Jurkat, Clone E6-1 (cell line): ENCODE measurements at regions not wholly inside any gene's neighbourhood (a gene's known extent, or its start where the extent isn't known, plus 50 kb on each side); places are given as distances from the start of the nearest gene placed in this dataset.

Experiments used
- DNase-seq: peaks from one replicate; pipeline ENCODE4 v3.0.0-alpha.2; 2011; ENCODE audit warnings: low read depth, low spot score
- H3K4me3 ChIP-seq: 2 replicates; pipeline ENCODE4 v1.5.1; 2011; ENCODE audit warnings: mild to moderate bottlenecking, low read length, control low read depth, moderate library complexity

GRCh38 chr6:71499667-71500066 lies 211.1 kb downstream of the OGFRL1 start:
- no peak overlapping the region for H3K4me3 ChIP-seq
- no peak for DNase-seq

- H3K4me3 ChIP-seq = no peak overlapping the region
- DNase-seq = no peak
These were observed 213.6 kb downstream of the OGFRL1 start for GRCh38 chr6:71502168-71502567.

- no peak for DNase-seq
- H3K4me3 ChIP-seq = no peak overlapping the region
These were observed 214.3 kb downstream of the OGFRL1 start for GRCh38 chr6:71502956-71503355.

- no peak for DNase-seq
- H3K4me3 ChIP-seq = no peak overlapping the region
These were observed 218.6 kb downstream of the OGFRL1 start for GRCh38 chr6:71507183-71507582.

- no peak overlapping the region for H3K4me3 ChIP-seq
- DNase-seq = no peak
These were observed 220.8 kb downstream of the OGFRL1 start for GRCh38 chr6:71509191-71510005.

- DNase-seq = no peak
These were observed 221.6 kb downstream of the OGFRL1 start for GRCh38 chr6:71510057-71510713.

GRCh38 chr6:71510856-71511255 lies 222.2 kb downstream of the OGFRL1 start:
- DNase-seq = no peak
- no peak overlapping the region for H3K4me3 ChIP-seq

More at GRCh38 chr6:71510057-71510713, 221.6 kb downstream of the OGFRL1 start:
- H3K4me3 ChIP-seq = no peak overlapping the region

- no peak overlapping the region for H3K4me3 ChIP-seq
- DNase-seq = no peak
These were observed 223.6 kb downstream of the OGFRL1 start for GRCh38 chr6:71512256-71512655.

- no peak for DNase-seq
- H3K4me3 ChIP-seq = no peak overlapping the region
These were observed 224.4 kb downstream of the OGFRL1 start for GRCh38 chr6:71513036-71513435.

GRCh38 chr6:71523548-71523947 lies 234.9 kb downstream of the OGFRL1 start:
- no peak for DNase-seq
- H3K4me3 ChIP-seq = no peak overlapping the region

GRCh38 chr6:71524201-71524600 lies 235.6 kb downstream of the OGFRL1 start:
- no peak for DNase-seq
- H3K4me3 ChIP-seq = no peak overlapping the region

- no peak for DNase-seq
- no peak overlapping the region for H3K4me3 ChIP-seq
These were observed 239.3 kb downstream of the OGFRL1 start for GRCh38 chr6:71527886-71528285.

- no peak for DNase-seq
These were observed 240.4 kb downstream of the OGFRL1 start for GRCh38 chr6:71529026-71529425.

GRCh38 chr6:71529769-71530168 lies 241.2 kb downstream of the OGFRL1 start:
- H3K4me3 ChIP-seq = no peak overlapping the region

More at GRCh38 chr6:71529026-71529425, 240.4 kb downstream of the OGFRL1 start:
- H3K4me3 ChIP-seq = no peak overlapping the region

GRCh38 chr6:71531006-71531405 lies 242.4 kb downstream of the OGFRL1 start:
- DNase-seq = no peak

More at GRCh38 chr6:71529769-71530168, 241.2 kb downstream of the OGFRL1 start:
- DNase-seq = no peak

GRCh38 chr6:71531841-71532240 lies 243.2 kb downstream of the OGFRL1 start:
- H3K4me3 ChIP-seq = no peak overlapping the region
- no peak for DNase-seq

More at GRCh38 chr6:71531006-71531405, 242.4 kb downstream of the OGFRL1 start:
- H3K4me3 ChIP-seq = no peak overlapping the region

- H3K4me3 ChIP-seq = no peak overlapping the region
- no peak for DNase-seq
These were observed 245.3 kb downstream of the OGFRL1 start for GRCh38 chr6:71533939-71534379.

- DNase-seq = no peak
- no peak overlapping the region for H3K4me3 ChIP-seq
These were observed 246.3 kb downstream of the OGFRL1 start for GRCh38 chr6:71534921-71535320.

- DNase-seq = no peak
- no peak overlapping the region for H3K4me3 ChIP-seq
These were observed 249.1 kb downstream of the OGFRL1 start for GRCh38 chr6:71537717-71538116.

- no peak for DNase-seq
- H3K4me3 ChIP-seq = no peak overlapping the region
These were observed 255.4 kb downstream of the OGFRL1 start for GRCh38 chr6:71544028-71544427.
